Testis (tissue), 2 donors: ENCODE measurements at regions not wholly inside any gene's neighbourhood (a gene's known extent, or its start where the extent isn't known, plus 50 kb on each side); places are given as distances from the start of the nearest gene placed in this dataset.

ENCODE experiments used
- DNase-seq: peaks from one replicate; pipeline ENCODE4 v3.0.0-alpha.2; 2019
- H3K27ac ChIP-seq, 2 donors: fragments of 200-600 bp; sonication (generic); one replicate each; pipeline ENCODE4 v1.5.1; 2019
- H3K27me3 ChIP-seq: fragments of 200-600 bp; sonication (generic); one replicate; pipeline ENCODE4 v1.5.1; 2019
- H3K36me3 ChIP-seq: fragments of 200-600 bp; sonication (generic); one replicate; pipeline ENCODE4 v1.5.1; 2017; ENCODE audit warnings: low read depth; ENCODE audit errors: missing control alignments
- H3K4me1 ChIP-seq: fragments of 200-600 bp; sonication (generic); one replicate; pipeline ENCODE4 v1.5.1; 2019
- H3K4me3 ChIP-seq, 2 donors: fragments of 200-600 bp; sonication (generic); one replicate each; pipeline ENCODE4 v1.5.1; 2017 to 2019
- H3K9me3 ChIP-seq: fragments of 200-600 bp; sonication (generic); one replicate; pipeline ENCODE4 v1.5.1; 2017
- CTCF ChIP-seq, 3 experiments: fragments of 450-650 bp in 2 of 3; fragments of 200-600 bp in 1 of 3; sonication (generic) in 1 of 3; IDR thresholded peaks; one replicate each; pipeline ENCODE4 v1.5.1; 2016 to 2019; ENCODE audit warnings: antibody characterized with exemption in 3 of 3, mild to moderate bottlenecking in 2 of 3, moderate library complexity in 1 of 3
- POLR2A ChIP-seq: fragments of 450-650 bp; IDR thresholded peaks from one replicate; pipeline ENCODE4 v1.6.1; 2017; ENCODE audit warnings: antibody characterized with exemption, mild to moderate bottlenecking, moderate library complexity
- WGBS, 2 donors: methylation state at CpG; one replicate each; pipeline ENCODE4 v1.1.5; 2018; 5-methylcytosine and 5-hydroxymethylcytosine counted together
- intact Hi-C: fragments of 100-400 bp; cut with DNase I; formaldehyde crosslinking; loops from one replicate; pipeline ENCODE4 v1.15.1; 2023; ENCODE audit warnings: low total_unique reads

GRCh38 chr12:16716928-16717327 is 111.0 kb upstream of the LMO3 start:
- no peaks in the 10 kb centered on the region for H3K36me3 ChIP-seq
- no peak overlapping the region for H3K4me3 ChIP-seq
- no peaks in the 10 kb centered on the region for H3K9me3 ChIP-seq
- no peak overlapping the region for H3K27ac ChIP-seq
- intact Hi-C loops = no loop called here
- 76 to 79% methylated on average over 5 of the region's 5 CpGs for WGBS, 2 donors
- H3K27me3 ChIP-seq = no peaks in the 10 kb centered on the region
- H3K4me1 ChIP-seq = no peaks in the 10 kb centered on the region
- TF ChIP-seq CTCF (IDR thresholded peaks at IDR 0.05) (no peak), POLR2A (no peak)
- DNase-seq = no peak

DNA sequence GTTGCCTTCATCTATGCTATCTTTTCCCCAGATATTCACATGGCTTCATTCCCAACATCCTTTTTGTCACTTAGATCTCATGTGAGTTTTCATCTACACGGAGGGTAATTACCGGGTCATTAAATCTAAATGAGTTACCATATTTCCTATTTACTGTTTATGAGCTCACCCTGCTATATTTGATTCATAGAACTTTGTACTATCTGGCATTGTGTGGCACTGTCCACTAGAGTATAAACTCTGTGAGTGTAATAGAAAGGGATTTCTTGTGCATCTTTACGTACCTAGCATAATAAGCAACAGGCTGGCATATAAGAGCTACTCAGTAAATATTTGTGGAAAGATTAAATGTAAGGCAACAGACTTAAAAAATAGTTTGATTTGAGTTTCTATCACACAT is 86.1 kb upstream of the LMO3 start:
- no peak for TF ChIP-seq POLR2A
- no peak for TF ChIP-seq CTCF (IDR thresholded peaks at IDR 0.05)
- Histone ChIP-seq H3K27ac (no peak overlapping the region), H3K4me3 (no peak overlapping the region), H3K27me3 (no peaks in the 10 kb centered on the region), H3K4me1 (no peaks in the 10 kb centered on the region), H3K9me3 (no peaks in the 10 kb centered on the region), H3K36me3 (no peaks in the 10 kb centered on the region)
- intact Hi-C loops = no loop called here
- no peak for DNase-seq
- 93 to 95% methylated on average over 3 of the region's 3 CpGs for WGBS, 2 donors

- Histone ChIP-seq H3K9me3 (no peaks in the 10 kb centered on the region), H3K4me1 (no peaks in the 10 kb centered on the region), H3K4me3 (no peak overlapping the region), H3K27me3 (no peaks in the 10 kb centered on the region), H3K36me3 (no peaks in the 10 kb centered on the region), H3K27ac (no peak overlapping the region)
- no peak for DNase-seq
- 88 to 94% methylated on average over 2 of the region's 2 CpGs for WGBS, 2 donors
- TF ChIP-seq CTCF (IDR thresholded peaks at IDR 0.05) (no peak), POLR2A (no peak)
- intact Hi-C loops = no loop called here
Observed at GRCh38 chr12:16691624-16692023, 85.7 kb upstream of the LMO3 start.

- TF ChIP-seq POLR2A (no peak), CTCF (IDR thresholded peaks at IDR 0.05) (no peak)
- no peaks in the 10 kb centered on the region for H3K9me3 ChIP-seq
- no peak overlapping the region for H3K27ac ChIP-seq
- DNase-seq = no peak
- H3K4me3 ChIP-seq = no peak overlapping the region
- no peaks in the 10 kb centered on the region for H3K27me3 ChIP-seq
- intact Hi-C loops = no loop called here
- H3K36me3 ChIP-seq = no peaks in the 10 kb centered on the region
- WGBS, 2 donors = 67 to 71% methylated on average over 1 of the region's 1 CpG
- H3K4me1 ChIP-seq = no peaks in the 10 kb centered on the region
Observed at GRCh38 chr12:16688200-16688599, 82.2 kb upstream of the LMO3 start.

GRCh38 chr12:16685107-16685506 is 79.1 kb upstream of the LMO3 start:
- 81 to 87% methylated on average over 4 of the region's 4 CpGs for WGBS, 2 donors
- Histone ChIP-seq H3K27ac (no peak overlapping the region), H3K4me3 (no peak overlapping the region), H3K36me3 (no peaks in the 10 kb centered on the region), H3K27me3 (no peaks in the 10 kb centered on the region), H3K9me3 (no peaks in the 10 kb centered on the region), H3K4me1 (no peaks in the 10 kb centered on the region)
- intact Hi-C loops = no loop called here
- DNase-seq = no peak
- TF ChIP-seq CTCF (IDR thresholded peaks at IDR 0.05) = no peak
- no peak for TF ChIP-seq POLR2A
